NCI-H187 (cell line): ENCODE measurements at regions not wholly inside any gene's neighbourhood (a gene's known extent, or its start where the extent isn't known, plus 50 kb on each side); places are given as distances from the start of the nearest gene placed in this dataset.

Experiments used
- DNase-seq, 2 experiments: peaks; one replicate each; lab custom pipeline; 2025; lab: John Stamatoyannopoulos, UW

DNA sequence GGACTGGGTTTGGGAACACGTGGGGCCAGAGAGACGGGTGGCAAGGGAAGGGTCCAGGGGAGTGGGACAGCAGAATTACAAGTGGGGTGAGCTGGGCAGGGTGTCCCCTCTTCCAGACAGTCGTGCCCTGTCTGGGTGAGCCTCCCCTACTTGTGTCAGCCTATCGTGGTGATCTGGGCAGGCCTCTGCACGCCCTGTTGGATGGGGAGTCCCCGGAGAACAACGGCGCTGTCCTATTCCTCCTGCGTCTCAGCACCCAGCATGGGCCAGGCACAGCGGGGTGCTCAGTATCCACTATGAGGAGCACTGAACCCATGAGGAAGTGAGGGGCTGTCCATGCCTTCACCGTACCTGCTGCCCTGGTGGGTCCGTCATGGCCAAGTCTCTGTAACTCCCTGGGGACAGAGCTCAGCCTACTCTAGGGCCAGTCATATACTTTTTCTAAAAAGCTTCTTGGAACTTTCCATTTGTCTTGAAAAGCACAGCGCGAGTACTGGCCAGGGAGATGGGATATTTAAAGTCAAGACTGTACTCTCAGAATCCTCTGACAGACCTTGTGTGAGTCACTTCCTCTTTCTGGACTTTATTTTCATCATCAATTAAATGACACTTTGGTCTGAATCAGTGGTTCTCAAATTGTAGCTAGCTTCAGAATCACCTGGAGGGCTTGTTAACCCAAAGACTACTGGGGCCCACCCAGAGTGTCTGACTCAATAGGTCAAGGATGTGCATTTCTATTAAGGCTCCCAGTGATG, 81.7 kb upstream of the NECTIN1 start:
- DNase-seq = no peak

DNA sequence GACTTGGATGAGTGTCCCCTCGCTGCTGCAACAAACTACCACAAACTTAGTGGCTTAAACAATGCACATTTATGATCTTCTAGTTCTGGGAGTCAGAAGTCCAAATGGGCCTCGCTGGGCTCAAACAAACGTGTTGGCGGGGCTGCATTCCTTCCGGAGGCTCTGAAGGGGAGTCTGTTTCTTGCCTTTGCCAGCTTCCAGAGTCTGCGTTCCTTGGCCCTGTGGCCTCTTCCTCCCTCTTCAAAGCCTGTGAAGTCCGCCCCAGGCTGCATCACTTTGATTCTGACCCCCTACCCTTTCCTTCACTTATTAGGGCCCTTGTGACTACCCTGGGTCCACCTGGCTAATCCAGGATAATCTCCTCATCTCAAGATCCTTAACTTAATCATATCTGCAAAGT, 80.3 kb upstream of the NECTIN1 start:
- DNase-seq = no peak

DNA sequence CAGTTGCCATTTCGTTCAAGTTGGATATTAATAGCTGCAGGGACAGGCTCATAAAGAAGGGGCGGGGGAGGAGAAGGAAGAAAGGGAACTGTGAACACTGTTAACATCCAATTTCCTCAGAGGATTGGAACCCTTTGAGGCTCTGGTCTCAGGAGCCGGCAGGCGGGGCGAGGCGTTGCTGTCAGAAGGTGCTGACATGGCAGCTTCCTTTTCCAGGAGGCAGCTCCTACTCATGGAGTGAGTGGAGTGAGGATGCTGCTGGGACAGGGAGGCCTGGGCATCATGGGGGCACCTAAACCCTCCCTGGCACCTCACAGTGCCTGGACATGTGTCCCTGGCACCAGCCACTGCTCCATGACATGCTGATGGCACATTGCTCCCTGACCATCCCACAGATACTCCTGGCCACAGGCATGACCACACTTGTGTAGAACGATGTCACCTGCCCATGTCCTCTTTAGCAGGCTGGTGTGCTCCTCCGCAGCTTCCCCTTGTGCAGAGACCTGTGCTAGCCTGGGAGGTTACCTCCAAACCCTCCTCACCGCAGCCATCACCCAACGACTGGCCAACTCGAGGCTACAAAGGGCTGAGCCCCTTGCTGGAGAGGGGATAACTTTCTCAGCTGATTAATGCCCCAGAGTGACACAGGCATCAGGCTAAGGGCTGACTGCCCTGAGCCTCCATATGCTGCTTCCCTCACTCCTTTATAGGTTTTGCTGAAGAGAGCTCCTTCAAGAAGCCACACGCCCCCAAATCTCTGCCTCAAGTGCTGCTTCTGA, 79.6 kb upstream of the NECTIN1 start:
- DNase-seq = no peak

- no peak for DNase-seq
Observed at GRCh38 chr11:119807841-119808240, 78.8 kb upstream of the NECTIN1 start.

DNA sequence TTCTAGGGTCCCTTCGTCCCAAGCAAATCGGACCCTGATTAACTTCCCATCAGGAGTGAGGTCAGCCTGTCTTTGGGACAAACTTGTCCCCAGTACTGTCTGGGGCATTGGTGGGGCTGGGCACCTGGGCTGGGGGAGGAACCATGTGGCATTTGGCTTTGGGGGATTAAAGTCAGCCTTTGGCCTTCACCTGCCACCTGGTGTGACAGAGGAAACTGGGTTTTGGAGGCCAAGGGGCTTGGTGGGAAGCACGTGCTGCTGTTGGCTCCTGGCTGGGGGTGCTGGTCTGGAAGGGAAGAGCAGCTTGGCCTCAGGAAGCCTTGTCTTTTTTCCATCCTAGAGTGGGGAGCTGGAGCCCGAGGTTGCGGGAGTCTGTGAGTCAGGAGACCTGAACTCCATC, 78.4 kb upstream of the NECTIN1 start:
- no peak for DNase-seq

- no peak for DNase-seq
Observed at GRCh38 chr11:119806064-119806915, 77.3 kb upstream of the NECTIN1 start.

- DNase-seq = no peak
Observed at GRCh38 chr11:119805663-119806062, 76.7 kb upstream of the NECTIN1 start.

DNA sequence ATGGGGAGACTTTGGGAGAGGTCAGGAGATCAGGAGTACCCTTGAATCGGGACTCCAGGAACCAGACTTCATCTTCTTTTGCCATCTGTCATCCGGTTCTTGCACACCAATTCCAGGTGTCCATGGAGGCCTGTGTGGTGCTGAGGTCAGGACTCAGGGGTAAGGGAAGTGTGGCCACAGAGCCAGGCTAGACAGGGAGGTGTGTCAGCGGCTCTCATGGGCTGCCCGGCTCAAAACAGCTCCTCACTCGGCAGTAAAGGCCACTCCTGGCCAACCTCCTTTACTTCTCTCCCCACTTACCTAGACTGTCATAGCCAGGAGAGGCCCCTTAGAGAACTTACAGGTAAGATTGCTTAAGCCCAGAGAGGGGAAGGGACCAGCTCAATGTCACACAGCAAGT, 75.7 kb upstream of the NECTIN1 start:
- no peak for DNase-seq

DNA sequence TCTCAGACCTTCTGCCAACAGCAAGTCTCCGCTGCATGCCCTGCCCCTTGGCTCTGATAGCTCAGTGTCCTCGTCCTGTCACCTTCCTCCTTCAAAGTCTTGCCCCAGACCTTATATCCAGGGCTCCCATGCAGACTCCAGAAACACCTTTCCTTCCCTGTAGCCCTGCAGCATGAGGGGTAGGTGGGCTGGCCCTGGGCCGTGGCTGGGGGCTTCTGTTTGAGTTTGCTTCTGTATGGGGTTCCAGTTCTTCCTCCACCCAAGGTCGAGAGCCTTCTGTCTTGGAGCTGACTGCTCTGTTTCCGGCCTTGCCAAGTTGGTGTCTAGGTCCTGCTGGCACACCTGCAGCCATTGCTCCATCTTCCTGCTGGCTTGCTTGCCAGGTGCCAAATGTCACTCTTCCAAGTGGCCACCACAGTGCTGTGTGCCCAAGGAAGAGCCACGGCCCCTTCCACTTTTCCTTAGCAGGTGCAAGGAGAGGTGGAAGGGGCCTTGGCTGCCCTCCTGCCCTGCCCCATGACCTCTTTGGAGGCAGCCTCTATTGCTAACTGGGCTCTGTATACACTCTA, 74.8 kb upstream of the NECTIN1 start:
- DNase-seq = no peak

DNA sequence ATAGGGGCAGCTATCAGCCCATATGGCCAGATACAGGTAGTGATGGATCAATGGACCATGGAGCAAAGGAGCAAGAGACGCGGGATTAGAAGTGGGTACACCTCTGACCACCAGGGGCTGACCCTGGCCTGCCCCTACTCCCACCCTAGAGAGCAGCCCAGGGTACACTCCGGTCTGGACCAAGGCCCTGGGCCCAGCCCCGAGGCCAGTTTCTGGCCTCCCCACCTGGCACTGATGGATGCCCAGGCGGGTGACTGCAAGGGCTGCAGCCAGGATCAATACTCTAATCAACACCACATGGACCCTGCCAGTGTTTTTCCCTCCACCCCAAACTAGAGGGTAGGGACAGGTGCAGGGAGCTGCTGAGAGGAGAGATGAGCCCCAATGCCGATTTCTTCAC, 74.1 kb upstream of the NECTIN1 start:
- no peak for DNase-seq

- DNase-seq = no peak
Observed at GRCh38 chr11:119802670-119803069, 73.7 kb upstream of the NECTIN1 start.

DNA sequence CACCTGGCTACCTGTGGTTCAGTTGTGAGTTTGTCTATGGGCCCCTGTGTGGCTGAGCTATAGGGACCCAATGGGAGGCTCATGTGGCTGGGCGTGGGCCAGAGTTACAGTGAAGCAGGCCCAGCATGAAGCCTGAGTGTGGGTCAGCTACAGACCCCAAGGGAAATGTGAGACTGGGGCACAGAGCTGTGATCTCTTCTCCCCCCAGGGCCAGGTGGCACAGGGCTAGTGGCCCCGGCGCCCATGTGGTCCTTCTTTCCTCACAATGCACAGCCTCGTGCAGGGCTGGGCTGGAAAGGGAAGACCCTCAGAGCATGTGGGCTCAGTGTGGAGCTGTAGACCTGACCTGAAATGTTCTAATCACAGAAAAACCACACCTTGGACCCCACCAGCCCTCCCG, 71.6 kb upstream of the NECTIN1 start:
- no peak for DNase-seq

DNA sequence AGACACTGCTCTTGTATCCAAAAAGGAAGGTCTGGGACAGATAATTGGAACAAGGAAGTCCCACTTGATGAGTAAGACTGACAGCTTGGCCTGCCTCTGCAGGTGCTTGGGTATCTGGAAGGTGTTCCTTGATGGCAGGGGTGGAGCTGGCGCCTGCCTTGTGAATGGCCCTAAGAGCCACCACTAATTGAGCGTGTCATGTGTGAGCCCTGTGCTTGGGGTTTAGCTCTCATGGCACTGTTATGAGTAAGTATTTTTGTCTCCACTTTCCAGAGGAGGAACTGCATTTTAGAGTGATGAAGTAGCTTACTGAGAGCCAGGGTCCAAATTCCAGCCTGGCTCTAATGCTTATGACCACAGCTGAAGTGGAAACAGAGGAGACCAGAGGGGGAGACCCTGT, 71.2 kb upstream of the NECTIN1 start:
- DNase-seq = peak; percentile 67 to 79

DNA sequence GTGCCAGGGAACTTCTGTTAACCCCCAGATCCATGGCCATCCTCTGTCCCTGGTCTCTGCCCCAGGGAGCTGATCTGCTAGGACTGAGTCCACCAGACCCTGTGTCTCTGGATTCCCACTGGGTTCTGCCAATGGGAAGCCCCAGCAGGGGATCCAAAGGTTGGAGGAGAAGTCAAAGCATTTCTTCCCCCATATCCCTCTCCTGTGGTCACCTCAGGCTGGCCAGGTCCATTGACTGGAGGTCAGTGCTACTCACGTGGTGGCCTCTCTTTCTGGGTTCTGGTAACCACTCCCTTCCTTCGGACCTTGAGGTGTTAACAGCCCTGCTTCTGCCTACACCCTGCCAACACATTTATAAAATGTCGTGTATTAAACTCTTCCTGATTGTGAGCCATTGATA, 69.7 kb upstream of the NECTIN1 start:
- no peak for DNase-seq

DNA sequence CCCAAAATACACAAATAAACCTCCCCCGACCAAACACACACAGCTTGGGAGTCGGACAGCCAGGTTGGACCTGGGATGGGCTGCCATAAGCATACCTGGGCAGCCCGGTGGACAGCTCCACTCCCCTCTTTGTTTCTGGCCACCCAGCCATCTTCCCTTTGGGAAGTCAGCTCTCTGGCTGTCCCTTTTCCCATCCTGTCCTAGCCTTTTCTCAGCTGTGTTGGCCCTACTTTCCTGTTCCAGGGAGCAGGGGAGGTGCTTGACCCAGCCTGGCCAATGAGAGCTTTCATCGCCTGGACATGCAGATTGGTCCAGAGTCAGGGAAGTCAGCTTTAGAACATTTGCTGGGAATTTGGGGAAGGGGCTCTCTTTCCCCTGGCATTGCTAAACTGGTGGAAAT, 68.7 kb upstream of the NECTIN1 start:
- no peak for DNase-seq

DNA sequence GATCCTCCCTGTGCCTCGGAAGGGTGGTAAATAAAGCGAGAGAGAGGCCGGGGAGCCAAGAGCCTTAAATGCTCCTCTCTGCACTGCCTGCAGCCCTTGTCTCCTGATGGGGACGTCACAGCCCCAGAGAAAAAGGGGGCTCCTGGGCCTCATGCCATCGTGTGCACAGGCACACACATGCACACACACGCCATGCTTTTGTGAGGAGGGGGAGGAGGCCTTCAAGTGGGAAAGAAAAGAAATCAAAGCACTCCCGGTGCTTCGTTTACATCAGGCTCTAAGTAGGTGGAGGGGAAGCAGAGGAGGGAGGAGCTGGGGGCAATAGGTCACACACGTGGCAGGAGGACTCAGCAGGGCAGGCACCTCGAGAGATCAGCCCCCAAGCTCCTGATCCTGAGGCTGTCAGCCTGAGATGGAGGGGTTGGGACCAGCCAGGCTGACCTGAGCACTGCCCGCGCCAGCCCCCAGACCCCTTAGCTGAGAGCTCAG, 68.2 kb upstream of the NECTIN1 start:
- no peak for DNase-seq

DNA sequence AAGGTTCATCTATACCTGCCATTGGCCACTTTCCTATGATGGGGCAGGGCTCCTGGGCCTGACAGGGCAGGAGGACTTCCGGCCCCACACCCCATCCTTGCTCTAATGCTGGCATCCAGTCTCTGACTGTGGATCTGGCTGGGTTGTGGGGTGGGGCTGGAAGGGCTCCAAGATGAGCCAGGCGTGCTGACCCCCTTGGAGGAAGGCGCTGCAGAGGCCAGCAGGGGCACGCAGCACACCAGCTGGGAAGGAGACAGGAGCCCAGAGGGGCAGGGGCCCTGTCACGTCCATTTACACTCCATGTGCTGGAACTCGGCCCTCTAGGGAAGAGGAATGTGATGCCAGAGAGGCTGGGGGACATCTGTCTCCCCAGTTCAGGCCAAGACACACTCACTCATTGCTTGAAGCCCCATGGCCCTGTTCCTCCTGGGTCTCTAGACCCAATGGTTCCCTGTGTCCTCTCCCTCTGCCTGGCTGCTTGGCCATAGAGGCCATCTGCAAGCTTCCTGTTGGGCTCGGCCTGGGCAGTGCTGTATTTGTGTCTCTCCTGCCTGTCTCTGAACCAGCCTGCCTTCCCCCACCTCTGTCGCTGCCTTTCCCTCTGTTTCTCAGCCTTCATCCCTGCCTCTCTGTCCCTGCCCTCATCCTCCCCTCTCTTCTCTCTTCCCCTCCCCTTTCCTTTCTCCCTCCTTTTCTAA, 67.5 kb upstream of the NECTIN1 start:
- DNase-seq = no peak

- DNase-seq = no peak
Observed at GRCh38 chr11:119795690-119796089, 66.7 kb upstream of the NECTIN1 start.

DNA sequence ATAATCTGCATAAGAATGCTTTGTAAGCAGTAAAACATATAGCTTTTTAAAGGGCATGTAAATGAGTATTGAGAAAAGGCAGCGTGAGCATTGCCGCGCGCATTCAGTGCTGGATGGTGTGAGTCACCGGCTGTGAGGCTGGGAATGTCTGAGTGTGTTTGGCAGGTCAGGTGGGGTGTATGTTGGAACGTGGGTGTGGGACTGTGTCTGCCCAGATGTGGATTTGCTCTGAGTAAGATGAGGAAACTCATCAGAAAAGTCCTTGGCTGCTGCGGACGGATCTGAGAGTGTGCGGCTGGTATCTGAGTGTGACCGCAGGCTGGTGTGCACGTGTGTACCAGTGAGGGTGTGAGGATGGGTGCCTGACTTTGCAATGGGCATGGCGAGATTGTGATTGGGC, 66.2 kb upstream of the NECTIN1 start:
- DNase-seq = no peak

- no peak for DNase-seq
Observed at GRCh38 chr11:119794756-119795155, 65.8 kb upstream of the NECTIN1 start.

DNA sequence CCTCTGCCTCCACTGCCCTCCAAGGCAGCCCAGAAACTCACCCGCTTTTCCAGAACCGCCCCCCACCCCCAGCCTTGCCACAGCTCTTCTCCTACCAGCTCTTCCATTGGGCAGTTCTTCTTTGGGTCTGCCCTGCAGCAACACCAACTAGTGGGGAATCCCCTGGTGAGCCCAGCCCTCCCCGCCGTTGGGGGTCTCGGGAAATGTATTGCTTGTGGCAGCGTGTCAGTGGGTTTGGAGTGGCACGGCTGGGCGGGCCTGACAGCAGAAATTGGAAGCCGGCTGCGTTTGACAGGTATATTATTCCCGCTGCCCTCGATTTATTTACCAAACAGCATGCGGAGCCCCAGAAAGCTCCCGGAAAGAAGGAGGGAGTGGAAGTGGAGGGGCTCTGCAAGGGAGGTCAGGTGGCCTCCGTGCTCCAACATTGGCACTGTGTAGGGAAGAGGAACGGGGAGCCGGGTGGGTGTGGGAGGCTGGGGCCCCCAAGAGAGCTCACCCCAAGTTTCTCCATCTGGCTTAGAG, 65.2 kb upstream of the NECTIN1 start:
- DNase-seq = no peak
